ENCODE measurements at regions not wholly inside any gene's neighbourhood (a gene's known extent, or its start where the extent isn't known, plus 50 kb on each side); places are given as distances from the start of the nearest gene placed in this dataset.

GRCh38 chr10:111240348-111240747 lies 163.5 kb downstream of the ADRA2A start:
- TF ChIP-seq, protein P1, sequence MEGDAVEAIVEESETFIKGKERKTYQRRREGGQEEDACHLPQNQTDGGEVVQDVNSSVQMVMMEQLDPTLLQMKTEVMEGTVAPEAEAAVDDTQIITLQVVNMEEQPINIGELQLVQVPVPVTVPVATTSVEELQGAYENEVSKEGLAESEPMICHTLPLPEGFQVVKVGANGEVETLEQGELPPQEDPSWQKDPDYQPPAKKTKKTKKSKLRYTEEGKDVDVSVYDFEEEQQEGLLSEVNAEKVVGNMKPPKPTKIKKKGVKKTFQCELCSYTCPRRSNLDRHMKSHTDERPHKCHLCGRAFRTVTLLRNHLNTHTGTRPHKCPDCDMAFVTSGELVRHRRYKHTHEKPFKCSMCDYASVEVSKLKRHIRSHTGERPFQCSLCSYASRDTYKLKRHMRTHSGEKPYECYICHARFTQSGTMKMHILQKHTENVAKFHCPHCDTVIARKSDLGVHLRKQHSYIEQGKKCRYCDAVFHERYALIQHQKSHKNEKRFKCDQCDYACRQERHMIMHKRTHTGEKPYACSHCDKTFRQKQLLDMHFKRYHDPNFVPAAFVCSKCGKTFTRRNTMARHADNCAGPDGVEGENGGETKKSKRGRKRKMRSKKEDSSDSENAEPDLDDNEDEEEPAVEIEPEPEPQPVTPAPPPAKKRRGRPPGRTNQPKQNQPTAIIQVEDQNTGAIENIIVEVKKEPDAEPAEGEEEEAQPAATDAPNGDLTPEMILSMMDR (conservative IDR thresholded peaks at IDR 0.05; ENCODE audit: low read depth, low read length) = no peak
- TF ChIP-seq POLR2A (IDR thresholded peaks at IDR 0.05; ENCODE audit: low read depth, low read length) (no peak), MXI1 (IDR thresholded peaks at IDR 0.05; ENCODE audit: borderline replicate concordance, low read depth, low read length) (no peak)
